ENCODE measurements at regions not wholly inside any gene's neighbourhood (a gene's known extent, or its start where the extent isn't known, plus 50 kb on each side); places are given as distances from the start of the nearest gene placed in this dataset.
"Not testable (repeated sequence)": the region's sequence is repeated elsewhere in the genome, so short reads cannot be mapped to it uniquely, and the experiment has no call there.

DNA sequence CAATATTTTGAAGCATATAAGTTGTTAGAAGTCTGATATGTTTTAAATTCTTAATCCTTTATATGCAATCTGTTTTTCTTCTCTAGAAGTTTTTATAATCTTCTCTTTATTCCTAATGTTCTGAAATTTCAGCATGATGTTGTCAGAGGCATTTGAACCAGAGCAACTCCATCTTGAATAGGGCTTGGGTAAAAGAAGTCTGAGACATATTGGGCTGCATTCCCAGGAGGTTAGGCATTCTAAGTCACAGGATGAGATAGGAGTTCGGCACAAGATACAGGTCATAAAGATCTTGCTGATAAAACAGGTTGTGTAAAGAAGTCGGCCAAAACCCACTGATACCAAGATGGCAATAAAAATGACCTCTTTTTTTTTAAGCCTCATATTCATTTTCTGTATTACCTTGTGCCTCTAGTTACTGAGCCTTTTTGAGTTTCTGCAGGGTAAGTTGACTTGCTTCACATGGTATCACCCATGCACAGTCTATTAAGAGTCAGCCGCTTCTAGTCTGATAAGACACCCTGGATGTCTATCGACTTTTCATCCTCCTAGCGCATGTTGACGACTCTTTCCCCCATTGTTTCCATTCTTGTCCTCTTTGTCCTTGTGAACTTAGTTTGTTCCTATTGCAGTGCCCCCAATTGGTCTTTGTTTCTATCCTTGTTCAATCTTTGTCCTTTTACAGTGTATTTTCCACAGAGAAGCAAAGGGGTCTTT lies 80.8 kb upstream of the RNU6-1 start:
- DNase-seq (ENCODE audit: low spot score), result no peak

DNA sequence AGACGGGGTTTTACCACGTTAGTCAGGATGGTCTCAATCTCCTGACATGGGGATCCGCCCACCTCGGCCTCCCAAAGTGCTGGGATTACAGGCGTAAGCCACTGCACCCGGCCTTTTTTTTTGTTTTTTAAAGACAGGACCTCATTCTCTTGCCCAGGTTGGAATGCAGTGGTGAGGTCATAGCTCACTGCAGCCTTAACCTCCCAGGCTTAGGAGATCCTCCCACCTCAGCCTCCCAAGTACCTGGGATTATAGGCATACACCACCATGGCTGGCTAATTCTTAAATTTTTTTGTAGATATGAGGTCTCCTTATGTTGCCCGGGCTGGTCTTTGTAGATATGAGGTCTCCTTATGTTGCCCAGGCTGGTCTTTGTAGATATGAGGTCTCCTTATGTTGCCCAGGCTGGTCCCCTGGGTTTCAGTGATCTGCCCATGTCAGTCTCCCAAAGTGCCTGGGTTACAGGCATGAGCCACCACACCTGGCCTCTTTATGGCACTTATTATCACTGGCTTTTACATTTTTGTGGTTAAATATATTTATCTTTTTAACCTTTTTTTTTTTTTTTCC lies 82.3 kb upstream of the RNU6-1 start:
- no peak for DNase-seq (ENCODE audit: low spot score)

DNA sequence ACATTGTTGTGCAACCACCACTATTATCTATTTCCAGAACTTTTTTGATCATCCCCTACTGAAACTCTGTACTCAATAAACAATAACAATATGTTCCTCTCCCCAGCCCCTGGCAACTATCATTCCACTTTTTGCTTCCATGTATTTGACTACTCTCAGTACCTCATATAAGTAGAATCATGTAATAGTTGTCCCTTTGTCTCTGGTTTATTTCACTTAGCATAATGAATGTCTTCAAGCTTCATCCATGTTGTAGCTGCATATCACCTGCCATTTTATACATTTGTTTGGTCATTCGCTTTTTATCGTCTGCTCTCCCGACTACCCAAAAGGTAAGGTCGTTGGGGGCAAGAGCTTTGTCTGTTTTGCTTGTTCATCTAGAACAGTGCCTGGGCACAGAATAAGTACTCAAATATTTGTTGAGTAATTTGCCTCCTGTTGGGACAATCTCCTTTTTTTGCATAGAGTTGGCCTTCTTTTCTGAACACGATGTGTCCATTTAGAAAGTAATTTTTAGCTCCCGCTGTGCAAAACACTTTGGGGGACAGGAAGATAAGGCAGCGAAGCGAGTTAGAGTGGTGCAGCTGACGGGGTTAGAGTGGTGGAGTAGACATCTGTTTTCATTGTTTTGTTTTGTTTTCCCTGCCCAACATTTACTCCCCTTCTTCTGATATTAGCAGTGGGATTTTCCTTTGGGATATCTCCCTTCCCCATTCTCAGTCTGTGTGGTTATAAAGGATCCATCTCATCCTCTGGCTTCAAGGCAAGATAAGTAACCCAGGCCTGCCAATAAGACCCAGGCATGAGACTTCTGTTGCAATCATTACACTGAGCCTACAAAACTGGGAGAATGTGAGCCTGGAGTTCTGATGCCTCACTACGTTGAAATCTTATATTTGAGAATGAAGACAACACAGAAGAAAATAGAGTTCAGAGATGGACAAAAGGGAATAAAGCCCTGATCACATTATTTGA lies 83.4 kb upstream of the RNU6-1 start:
- DNase-seq (ENCODE audit: low spot score), result no peak

DNA sequence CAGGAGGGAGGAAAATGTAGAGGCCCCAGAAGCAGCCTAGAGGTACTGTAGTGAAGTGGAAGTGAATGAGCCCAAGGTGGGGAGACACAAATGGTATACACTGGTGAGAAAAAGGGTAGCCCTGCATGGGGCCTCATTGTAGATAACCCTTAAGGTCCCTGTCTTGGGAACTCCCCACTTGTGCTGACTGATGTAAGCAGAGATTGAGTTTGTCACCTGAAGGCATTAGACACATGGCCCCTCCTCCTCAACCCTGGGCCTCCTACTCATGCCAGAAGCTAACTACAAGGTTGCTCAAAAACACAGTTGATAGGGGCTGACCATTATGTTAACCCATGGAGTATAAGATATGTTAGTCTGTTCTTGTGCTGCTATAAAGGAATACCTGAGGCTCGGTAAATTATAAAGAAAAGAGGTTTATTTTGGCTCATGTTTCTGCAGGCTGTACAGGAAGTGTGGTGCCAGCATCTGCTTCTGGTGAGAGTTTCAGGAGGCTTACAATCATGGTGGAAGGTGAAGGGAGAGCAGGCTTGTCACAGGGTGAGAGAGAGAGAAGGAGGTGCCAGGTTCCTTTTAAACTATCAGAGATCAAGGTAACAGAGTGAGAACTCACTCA lies 84.6 kb upstream of the RNU6-1 start:
- DNase-seq (ENCODE audit: low spot score), result no peak

DNA sequence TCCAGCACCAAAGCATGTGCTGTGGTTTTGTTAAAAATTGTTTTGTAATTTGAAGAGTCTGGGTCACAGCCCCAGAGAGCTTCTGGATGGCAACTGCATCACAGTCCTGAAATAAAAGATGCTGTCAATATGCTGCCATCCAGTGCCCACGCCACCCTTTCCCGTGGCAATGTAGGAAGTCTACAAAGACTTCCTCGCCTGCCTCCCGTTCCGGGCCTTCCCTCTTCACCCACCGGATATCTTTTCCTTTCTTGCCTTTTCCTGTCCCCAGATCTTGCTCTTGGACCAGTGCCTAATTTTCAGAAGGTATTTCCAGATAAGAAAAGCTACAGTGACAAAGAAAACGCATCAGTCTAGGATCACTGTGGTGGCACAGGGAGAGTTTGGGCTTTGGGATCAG lies 85.3 kb upstream of the RNU6-1 start:
- no peak for DNase-seq (ENCODE audit: low spot score)

DNA sequence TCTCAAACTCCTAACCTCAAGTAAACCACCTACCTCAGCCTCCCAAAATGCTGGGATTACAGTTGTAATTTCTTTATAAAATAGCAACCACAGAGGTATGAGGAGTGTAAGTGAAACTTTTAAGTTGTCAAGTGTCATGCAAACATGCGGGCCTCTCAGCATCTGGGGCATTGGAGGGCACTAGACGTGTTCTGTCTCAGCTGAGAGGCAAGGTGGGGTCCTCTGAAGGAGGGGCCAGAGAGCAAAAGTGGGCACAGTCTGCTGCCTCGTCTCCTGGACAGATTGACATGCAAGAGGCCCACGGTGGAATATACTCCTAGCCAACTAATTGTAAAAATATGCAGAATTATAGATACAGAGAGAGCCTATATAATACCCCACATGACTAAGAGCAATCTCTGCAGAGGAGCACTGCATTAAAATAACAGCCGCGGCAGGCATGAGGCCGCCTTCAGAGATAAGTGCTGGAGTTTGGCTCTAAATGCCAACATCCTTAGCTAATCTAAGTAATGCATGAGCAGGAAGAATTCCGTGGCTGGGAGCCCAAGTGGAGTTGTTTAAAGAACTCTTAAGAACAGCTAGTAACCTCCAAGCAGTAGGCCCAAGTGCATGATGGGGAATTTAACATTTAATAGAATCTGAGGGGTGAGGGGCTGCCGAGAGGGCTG lies 87.8 kb upstream of the RNU6-1 start:
- DNase-seq (ENCODE audit: low spot score), result no peak

DNA sequence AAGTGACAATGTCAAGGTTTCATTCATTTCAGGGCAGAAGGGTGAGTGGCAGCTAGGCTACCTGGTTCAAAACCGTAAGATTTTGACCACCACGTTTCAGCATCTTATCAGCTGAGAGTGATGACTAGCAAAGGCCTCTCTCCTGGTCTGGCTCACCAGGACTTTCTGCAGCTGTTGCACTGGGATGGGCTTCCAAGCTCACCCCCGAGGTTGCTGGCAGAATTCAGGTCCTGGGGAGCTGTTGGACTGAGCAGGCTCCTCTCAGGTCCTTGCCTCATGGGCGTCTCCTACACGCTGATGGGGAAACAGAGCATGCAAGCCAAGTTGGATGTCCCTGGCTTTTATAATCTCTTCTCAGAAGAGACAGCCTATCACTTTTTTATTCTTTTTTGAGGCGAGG lies 88.8 kb upstream of the RNU6-1 start:
- no peak for DNase-seq (ENCODE audit: low spot score)

DNA sequence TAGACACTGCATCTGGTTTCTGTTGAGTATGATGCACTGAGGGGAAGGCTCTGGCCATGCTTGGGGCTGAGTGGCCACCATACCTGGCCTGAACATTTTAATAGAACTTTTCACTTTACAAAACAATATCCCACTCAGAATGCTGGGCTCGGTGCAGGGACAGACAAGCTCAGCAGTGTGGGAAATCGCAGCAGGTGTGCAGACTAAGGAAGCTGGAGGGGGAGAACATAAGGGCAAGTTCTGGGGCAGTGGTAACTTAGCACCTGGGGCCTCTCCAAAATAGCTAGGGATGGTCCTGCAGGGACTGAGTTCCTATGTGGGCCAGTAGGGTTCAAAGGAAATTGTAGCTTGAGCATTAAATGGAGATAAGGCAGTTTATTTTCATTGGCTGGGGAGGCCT lies 90.9 kb upstream of the RNU6-1 start:
- no peak for DNase-seq (ENCODE audit: low spot score)

DNA sequence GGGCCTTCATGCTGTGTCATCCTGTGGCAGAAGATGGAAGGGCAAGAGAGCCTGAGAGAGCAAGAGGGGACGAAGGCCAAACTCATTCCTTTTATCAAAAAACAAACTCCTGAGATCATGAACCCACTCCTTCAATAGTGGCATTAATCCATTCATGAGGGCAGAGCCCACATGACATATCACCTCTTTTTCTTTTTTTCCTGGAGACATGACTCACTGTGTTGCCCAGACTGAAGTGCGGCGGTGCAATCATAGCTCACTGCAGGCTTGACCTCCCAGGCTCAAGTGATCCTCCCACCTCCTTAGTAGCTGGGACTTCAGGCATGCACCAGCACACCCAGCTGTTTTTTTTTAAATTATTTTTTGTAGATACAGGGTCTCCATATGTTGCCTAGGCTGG lies 92.0 kb upstream of the RNU6-1 start:
- DNase-seq (ENCODE audit: low spot score), result no peak

DNA sequence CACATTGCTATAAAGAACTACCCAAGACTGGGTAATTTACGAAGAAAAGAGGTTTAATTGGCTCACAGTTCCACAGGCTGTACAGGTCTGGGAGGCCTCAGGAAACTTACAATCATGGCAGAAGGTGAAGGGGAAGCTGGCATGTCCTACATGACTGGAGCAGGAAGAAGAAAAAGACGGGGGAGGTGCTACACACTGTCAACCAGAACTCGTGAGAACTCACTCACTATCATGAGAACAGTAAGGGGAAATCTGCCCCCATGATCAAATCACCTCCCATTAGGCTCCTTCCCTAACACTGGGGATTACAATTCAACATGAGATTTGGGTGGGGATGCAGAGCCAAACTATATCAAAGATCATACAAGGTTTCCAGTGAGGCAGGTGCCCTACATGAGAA lies 94.3 kb upstream of the RNU6-1 start:
- DNase-seq (ENCODE audit: low spot score), result not testable (repeated sequence)

DNA sequence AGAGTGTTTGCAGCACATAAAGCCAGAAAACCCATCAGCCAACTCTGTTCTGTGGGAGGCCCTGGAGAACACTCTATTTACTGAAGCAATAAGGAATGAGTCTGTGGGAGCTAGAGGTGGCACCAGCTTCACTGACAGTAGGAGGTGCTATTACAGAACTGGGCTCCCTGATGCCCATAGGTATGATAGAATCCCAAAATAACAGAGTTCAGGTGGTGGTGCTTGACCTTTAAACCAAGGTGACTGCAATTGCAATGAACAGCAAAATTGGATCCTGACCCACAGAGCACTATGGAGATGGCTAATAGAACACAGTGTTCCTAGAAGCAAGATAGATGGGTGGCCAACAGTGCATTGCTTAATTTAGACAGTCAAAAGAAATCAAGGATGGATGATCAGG lies 95.4 kb upstream of the RNU6-1 start:
- DNase-seq (ENCODE audit: low spot score), result no peak

DNA sequence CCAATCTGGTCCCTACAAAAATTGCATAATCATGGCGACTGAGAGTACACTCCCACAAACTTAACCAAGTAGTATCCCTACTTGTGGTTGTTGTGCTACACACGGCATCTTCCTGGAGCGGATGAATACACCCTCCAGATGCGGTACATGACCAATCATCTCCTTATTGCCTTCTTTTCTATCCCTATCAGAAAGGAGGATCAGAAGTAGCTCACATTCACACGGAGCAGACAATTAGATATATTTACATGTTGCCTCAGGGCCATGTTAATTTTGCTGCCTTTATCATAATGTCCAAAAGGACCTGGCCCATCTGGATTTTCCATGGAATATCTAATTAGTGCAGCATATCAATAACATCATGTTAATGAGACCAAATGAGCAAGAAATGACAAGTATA lies 96.4 kb upstream of the RNU6-1 start:
- DNase-seq (ENCODE audit: low spot score), result no peak

DNA sequence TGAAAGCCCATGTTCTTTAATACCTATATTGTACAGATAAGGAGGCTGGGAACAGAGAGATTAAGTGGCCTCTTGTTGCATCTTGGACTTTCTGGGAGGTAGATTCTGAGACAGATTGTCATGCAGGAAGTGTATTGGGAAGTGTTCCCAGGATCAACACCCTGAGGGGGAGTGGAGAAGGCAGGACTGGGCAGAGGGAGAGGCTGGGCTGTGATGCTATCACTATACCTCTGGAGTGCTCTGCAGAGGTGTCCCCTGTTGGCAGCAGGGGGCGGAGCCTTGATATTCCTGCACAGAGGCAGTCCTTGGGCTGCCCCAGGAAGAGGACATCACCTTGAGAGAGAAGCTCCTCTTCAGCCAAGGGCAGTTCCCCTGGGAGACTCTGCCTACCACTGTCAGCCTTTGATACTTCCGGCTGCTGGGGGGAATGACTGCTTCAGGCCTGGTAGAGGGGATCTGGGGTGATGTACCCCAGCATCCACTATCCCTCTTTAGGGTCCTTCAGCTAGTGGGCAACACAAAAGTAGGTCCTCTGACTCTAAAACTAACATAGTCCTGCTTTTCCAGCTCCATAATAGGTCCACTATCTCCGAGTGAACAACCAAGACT lies 97.4 kb upstream of the RNU6-1 start:
- no peak for DNase-seq (ENCODE audit: low spot score)

DNA sequence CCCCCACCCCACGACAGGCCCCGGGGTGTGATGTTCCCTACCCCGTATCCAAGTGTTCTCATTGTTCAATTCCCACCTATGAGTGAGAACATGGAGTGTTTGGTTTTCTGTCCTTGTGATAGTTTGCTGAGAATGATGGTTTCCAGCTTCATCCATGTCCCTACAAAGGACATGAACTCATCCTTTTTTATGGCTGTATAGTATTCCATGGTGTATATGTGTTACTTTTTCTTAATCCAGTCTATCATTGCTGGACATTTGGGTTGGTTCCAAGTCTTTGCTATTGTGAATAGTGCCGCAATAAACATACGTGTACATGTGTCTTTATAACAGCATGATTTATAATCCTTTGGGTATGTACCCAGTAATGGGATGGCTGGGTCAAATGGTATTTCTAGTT lies 99.3 kb upstream of the RNU6-1 start:
- DNase-seq (ENCODE audit: low spot score), result not testable (repeated sequence)

DNA sequence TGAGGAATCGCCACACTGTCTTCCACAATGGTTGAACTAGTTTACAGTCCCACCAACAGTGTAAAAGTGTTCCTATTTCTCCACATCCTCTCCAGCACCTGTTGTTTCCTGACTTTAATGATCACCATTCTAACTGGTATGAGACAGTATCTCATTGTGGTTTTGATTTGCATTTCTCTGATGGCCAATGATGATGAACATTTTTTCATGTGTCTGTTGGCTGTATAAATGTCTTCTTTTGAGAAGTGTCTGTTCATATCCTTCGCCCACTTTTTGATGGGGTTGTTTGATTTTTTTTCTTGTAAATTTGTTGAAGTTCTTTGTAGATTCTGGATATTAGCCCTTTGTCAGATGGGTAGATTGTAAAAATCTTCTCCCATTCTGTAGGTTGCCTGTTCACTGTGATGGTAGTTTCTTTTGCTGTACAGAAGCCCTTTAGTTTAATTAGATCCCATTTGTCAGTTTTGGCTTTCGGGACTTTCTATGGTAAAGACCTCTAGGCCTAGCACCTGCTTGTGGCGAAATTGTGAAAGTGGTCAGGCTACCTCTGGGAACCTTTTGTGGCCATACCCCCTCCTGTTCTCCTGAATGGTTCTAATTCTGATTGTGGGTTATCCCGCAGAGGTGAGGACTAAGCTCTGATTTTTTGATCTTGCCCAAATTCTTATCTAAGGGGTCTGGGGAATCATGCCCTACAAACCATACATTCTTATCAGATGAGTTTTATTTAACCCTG lies 99.9 kb upstream of the RNU6-1 start:
- not testable (repeated sequence) for DNase-seq (ENCODE audit: low spot score)

DNA sequence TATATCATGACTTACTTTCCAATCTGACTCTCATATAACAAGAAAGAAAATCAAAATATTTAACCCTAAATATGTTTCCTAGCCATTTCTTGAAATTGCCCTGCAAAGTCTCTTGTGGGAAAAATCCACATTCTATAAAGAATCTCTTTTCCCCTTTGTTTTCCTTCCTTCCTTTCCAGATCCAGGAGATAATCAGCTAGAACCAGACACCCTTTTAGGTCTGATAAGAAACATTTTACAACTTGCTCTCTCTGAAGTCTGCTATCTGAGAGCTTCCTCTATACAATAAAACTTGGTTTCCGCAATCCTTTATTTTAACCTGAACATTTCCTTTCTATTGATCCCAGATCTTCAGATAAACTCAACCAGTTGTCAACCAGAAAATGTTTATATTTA lies 100.5 kb upstream of the RNU6-1 start:
- no peak for DNase-seq (ENCODE audit: low spot score)

DNA sequence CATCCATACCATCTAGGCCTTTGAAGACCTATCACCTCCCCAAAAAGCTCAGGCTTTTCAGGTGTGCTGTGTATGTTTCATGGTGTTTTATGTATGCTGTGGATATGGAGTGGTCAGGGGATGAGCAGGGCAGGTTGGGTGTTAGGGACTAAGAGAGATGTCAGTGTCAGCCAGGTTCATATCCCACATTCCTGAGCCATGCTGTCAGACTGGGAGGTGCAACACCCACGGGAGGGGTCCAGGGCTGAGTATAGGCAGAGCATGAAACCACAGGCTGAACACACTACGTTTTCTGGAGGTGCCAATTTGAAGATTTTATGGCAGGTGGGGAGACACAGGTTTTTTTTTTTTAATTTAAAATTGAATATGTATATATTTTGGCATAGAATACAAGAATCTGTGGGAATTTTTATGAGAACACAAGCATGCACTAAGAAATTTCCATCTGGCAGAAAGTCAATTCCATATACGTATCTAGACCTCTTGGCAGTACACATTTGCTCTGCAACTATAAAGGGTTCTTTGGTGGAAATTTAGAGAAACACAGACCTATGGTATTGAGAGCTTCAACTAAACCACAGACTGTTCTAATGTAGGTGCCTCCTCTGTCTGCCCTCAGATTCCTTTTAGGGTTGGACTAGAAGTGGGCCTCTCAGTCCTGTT lies 101.9 kb upstream of the RNU6-1 start:
- no peak for DNase-seq (ENCODE audit: low spot score)

DNA sequence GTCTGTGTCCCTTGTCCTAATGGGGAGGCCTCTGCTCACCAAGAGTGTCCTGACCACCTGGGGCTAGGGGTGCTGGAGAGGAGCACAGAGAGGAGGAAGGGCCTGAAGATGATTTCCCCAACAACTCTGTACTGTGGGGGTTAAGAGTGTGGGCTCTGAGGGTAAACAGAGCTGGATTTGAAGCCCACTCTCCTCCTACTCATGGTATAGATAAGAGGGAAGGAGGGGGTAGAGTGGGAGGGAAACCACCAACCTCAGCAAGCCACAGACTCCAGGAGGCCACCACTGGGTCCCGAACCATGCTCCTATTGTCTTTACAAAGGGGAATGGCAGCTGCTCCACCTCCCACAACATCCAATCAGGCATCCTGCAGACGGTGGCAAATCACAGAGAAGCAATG lies 103.6 kb upstream of the RNU6-1 start:
- DNase-seq (ENCODE audit: low spot score), result no peak

DNA sequence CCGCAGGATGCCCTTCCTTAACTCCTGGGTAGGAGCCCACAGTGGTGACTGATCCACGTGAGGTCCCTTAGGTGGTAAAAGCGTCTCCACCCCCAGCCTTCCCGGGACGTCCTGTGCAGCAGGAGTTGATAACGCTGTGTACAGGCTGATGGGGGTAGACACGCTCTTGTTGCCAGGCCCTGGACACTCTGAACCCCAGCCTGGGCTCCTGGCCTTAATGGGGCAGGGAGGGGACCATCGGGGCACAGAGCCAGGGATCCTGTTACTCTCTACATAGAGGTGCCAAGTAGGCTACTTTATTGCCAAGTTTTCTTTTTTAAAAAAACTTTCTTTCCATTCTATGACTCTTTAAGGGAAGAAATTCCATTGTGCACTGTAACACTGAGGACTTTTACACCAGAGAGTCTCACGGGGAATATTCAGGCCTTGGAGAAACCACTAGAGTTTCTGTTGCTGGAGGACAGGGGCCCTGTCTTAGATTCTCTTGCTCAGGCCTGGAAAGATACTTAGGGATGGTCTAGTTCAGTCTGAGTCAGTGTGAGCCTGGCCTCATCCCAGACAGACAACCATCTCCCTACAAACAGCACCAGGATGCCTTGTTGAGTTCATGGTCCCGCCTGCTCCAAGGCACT lies 104.3 kb upstream of the RNU6-1 start:
- no peak for DNase-seq (ENCODE audit: low spot score)

DNA sequence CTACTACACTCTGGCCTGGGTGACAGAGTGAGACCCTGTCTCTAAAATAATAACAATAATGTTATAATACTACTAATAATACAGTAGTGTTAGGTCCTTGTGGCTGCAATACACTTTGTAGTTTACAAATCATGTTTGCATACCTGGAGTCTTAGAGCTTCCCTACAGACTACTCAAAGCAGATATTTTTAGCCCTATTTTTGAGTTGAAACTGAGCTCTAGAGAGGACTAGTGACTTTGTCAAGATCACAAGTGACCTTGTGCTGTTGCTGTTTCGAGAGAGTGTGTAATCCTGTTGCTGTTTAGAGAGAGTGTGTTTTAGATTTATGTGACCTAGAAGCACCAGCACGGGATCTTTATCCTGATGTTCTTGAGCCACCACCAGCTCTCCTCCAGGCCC lies 105.3 kb upstream of the RNU6-1 start:
- DNase-seq (ENCODE audit: low spot score), result no peak

Data from left forelimb (tissue), 1 donor.